Osteocyte (in vitro differentiated cells): ENCODE measurements at regions not wholly inside any gene's neighbourhood (a gene's known extent, or its start where the extent isn't known, plus 50 kb on each side); places are given as distances from the start of the nearest gene placed in this dataset.

Experiments used
- DNase-seq: peaks from one replicate; pipeline ENCODE4 v3.0.0; 2021; ENCODE audit warnings: mixed read lengths; ENCODE audit not compliant: unreplicated experiment; ENCODE audit errors: extremely low spot score
- H3K27ac Mint-ChIP-seq: one replicate; pipeline ENCODE4 v1.8.0; 2021; ENCODE audit warnings: mild to moderate bottlenecking, mixed read lengths; ENCODE audit not compliant: unreplicated experiment
- H3K27me3 Mint-ChIP-seq: one replicate; pipeline ENCODE4 v1.8.0; 2021; ENCODE audit warnings: mixed read lengths; ENCODE audit not compliant: unreplicated experiment
- H3K36me3 Mint-ChIP-seq: one replicate; pipeline ENCODE4 v1.8.0; 2021; ENCODE audit warnings: mixed read lengths; ENCODE audit not compliant: unreplicated experiment
- H3K4me1 Mint-ChIP-seq: one replicate; pipeline ENCODE4 v1.8.0; 2021; ENCODE audit warnings: mixed read lengths; ENCODE audit not compliant: unreplicated experiment
- H3K4me3 Mint-ChIP-seq: one replicate; pipeline ENCODE4 v1.8.0; 2021; ENCODE audit warnings: mild to moderate bottlenecking, moderate library complexity, mixed read lengths; ENCODE audit not compliant: unreplicated experiment
- H3K9me3 Mint-ChIP-seq: one replicate; pipeline ENCODE4 v1.8.0; 2021; ENCODE audit warnings: mixed read lengths; ENCODE audit not compliant: unreplicated experiment
- CTCF ChIP-seq: fragments of 200-600 bp; sonication (generic); IDR thresholded peaks from 2 replicates; pipeline ENCODE4 v1.5.0; 2021; ENCODE audit warnings: antibody characterized with exemption, mild to moderate bottlenecking, moderate library complexity

GRCh38 chr20:56173438-56173837 lies 75.1 kb upstream of the MC3R start:
- no peak for TF ChIP-seq CTCF
- DNase-seq, result no peak
- no peaks in the 10 kb centered on the region for H3K36me3 Mint-ChIP-seq
- peaks cover 26% of the 10 kb centered on the region for H3K9me3 Mint-ChIP-seq
- no peaks in the 10 kb centered on the region for H3K4me1 Mint-ChIP-seq
- H3K27ac Mint-ChIP-seq, result no peak overlapping the region
- no peak overlapping the region for H3K4me3 Mint-ChIP-seq
- H3K27me3 Mint-ChIP-seq, result no peaks in the 10 kb centered on the region

- no peak for TF ChIP-seq CTCF
- Mint-ChIP-seq H3K4me1 (no peaks in the 10 kb centered on the region), H3K9me3 (peaks cover 22% of the 10 kb centered on the region), H3K27ac (no peak overlapping the region), H3K4me3 (no peak overlapping the region), H3K27me3 (no peaks in the 10 kb centered on the region), H3K36me3 (no peaks in the 10 kb centered on the region)
- no peak for DNase-seq
Measured at GRCh38 chr20:56174416-56174815, 74.1 kb upstream of the MC3R start.

- H3K27me3 Mint-ChIP-seq, result no peaks in the 10 kb centered on the region
- no peaks in the 10 kb centered on the region for H3K36me3 Mint-ChIP-seq
- no peak for DNase-seq
- H3K4me3 Mint-ChIP-seq, result no peak overlapping the region
- no peak overlapping the region for H3K27ac Mint-ChIP-seq
- no peak for TF ChIP-seq CTCF
- H3K4me1 Mint-ChIP-seq, result no peaks in the 10 kb centered on the region
- H3K9me3 Mint-ChIP-seq, result peaks cover 13% of the 10 kb centered on the region
Measured at GRCh38 chr20:56175884-56176283, 72.6 kb upstream of the MC3R start.

GRCh38 chr20:56178219-56178618 lies 70.3 kb upstream of the MC3R start:
- Mint-ChIP-seq H3K36me3 (no peaks in the 10 kb centered on the region), H3K9me3 (peaks cover 5% of the 10 kb centered on the region), H3K4me1 (no peaks in the 10 kb centered on the region), H3K27ac (no peak overlapping the region), H3K4me3 (no peak overlapping the region), H3K27me3 (no peaks in the 10 kb centered on the region)
- TF ChIP-seq CTCF, result no peak
- DNase-seq, result no peak

GRCh38 chr20:56179051-56179450 lies 69.5 kb upstream of the MC3R start:
- Mint-ChIP-seq H3K27me3 (no peaks in the 10 kb centered on the region), H3K9me3 (peaks cover 5% of the 10 kb centered on the region), H3K36me3 (no peaks in the 10 kb centered on the region), H3K27ac (no peak overlapping the region), H3K4me3 (no peak overlapping the region), H3K4me1 (no peaks in the 10 kb centered on the region)
- TF ChIP-seq CTCF, result no peak
- DNase-seq, result no peak
